ENCODE measurements at regions not wholly inside any gene's neighbourhood (a gene's known extent, or its start where the extent isn't known, plus 50 kb on each side); places are given as distances from the start of the nearest gene placed in this dataset.

- 64% methylated on average over 1 of the region's 2 CpGs for WGBS (ENCODE audit: insufficient coverage)
- H3K9me3 ChIP-seq (ENCODE audit: control insufficient read depth, insufficient read depth, low read length), result no peaks in the 10 kb centered on the region
Observed at GRCh38 chr10:11395161-11395560, 216.3 kb downstream of the USP6NL start.

GRCh38 chr10:11393858-11394257 lies 217.6 kb downstream of the USP6NL start:
- DNase-seq (ENCODE audit: low read depth in 4 of 6, low spot score in 6 of 6), result no peak

More at GRCh38 chr10:11395161-11395560, 216.3 kb downstream of the USP6NL start:
- H3K4me3 ChIP-seq (ENCODE audit: low read depth, low read length), result no peak overlapping the region
- H3K27me3 ChIP-seq (ENCODE audit: control insufficient read depth, insufficient read depth, low read length), result no peaks in the 10 kb centered on the region
- peak in 1 of 6 donors; percentile 17 for DNase-seq (ENCODE audit: low read depth in 4 of 6, low spot score in 6 of 6)
- peaks cover 22% of the 10 kb centered on the region for H3K4me1 ChIP-seq (ENCODE audit: control insufficient read depth, insufficient read depth, low read length)
- H3K36me3 ChIP-seq (ENCODE audit: control insufficient read depth, insufficient read depth, low read length), result no peaks in the 10 kb centered on the region
- H3K27ac ChIP-seq (ENCODE audit: low read depth, low read length), result no peak overlapping the region

GRCh38 chr10:11392776-11393175 lies 218.7 kb downstream of the USP6NL start:
- H3K9me3 ChIP-seq (ENCODE audit: control insufficient read depth, insufficient read depth, low read length), result no peaks in the 10 kb centered on the region
- H3K4me3 ChIP-seq (ENCODE audit: low read depth, low read length), result no peak overlapping the region
- H3K27me3 ChIP-seq (ENCODE audit: control insufficient read depth, insufficient read depth, low read length), result no peaks in the 10 kb centered on the region
- H3K4me1 ChIP-seq (ENCODE audit: control insufficient read depth, insufficient read depth, low read length), result peaks cover 21% of the 10 kb centered on the region
- no peak for DNase-seq (ENCODE audit: low read depth in 4 of 6, low spot score in 6 of 6)
- H3K27ac ChIP-seq (ENCODE audit: low read depth, low read length), result no peak overlapping the region
- H3K36me3 ChIP-seq (ENCODE audit: control insufficient read depth, insufficient read depth, low read length), result no peaks in the 10 kb centered on the region
- WGBS (ENCODE audit: insufficient coverage), result 98% methylated on average over 10 of the region's 10 CpGs

More at GRCh38 chr10:11393858-11394257, 217.6 kb downstream of the USP6NL start:
- 65% methylated on average over 8 of the region's 9 CpGs for WGBS (ENCODE audit: insufficient coverage)
- Histone ChIP-seq H3K4me3 (ENCODE audit: low read depth, low read length) (no peak overlapping the region), H3K27ac (ENCODE audit: low read depth, low read length) (no peak overlapping the region), H3K36me3 (ENCODE audit: control insufficient read depth, insufficient read depth, low read length) (no peaks in the 10 kb centered on the region), H3K27me3 (ENCODE audit: control insufficient read depth, insufficient read depth, low read length) (no peaks in the 10 kb centered on the region), H3K4me1 (ENCODE audit: control insufficient read depth, insufficient read depth, low read length) (peaks cover 22% of the 10 kb centered on the region), H3K9me3 (ENCODE audit: control insufficient read depth, insufficient read depth, low read length) (no peaks in the 10 kb centered on the region)

GRCh38 chr10:11388996-11389395 lies 222.5 kb downstream of the USP6NL start:
- peaks cover 8% of the 10 kb centered on the region for H3K4me1 ChIP-seq (ENCODE audit: control insufficient read depth, insufficient read depth, low read length)
- H3K9me3 ChIP-seq (ENCODE audit: control insufficient read depth, insufficient read depth, low read length), result no peaks in the 10 kb centered on the region
- H3K27ac ChIP-seq (ENCODE audit: low read depth, low read length), result no peak overlapping the region
- 93% methylated on average over 3 of the region's 9 CpGs for whole genome bisulfite sequencing (ENCODE audit: insufficient coverage)
- no peaks in the 10 kb centered on the region for H3K36me3 ChIP-seq (ENCODE audit: control insufficient read depth, insufficient read depth, low read length)
- H3K27me3 ChIP-seq (ENCODE audit: control insufficient read depth, insufficient read depth, low read length), result no peaks in the 10 kb centered on the region
- DNase-seq (ENCODE audit: low read depth in 4 of 6, low spot score in 6 of 6), result no peak
- no peak overlapping the region for H3K4me3 ChIP-seq (ENCODE audit: low read depth, low read length)

GRCh38 chr10:11387551-11388222 lies 223.8 kb downstream of the USP6NL start:
- Histone ChIP-seq H3K36me3 (ENCODE audit: control insufficient read depth, insufficient read depth, low read length) (no peaks in the 10 kb centered on the region), H3K27ac (ENCODE audit: low read depth, low read length) (no peak overlapping the region), H3K4me3 (ENCODE audit: low read depth, low read length) (no peak overlapping the region), H3K4me1 (ENCODE audit: control insufficient read depth, insufficient read depth, low read length) (peaks cover 8% of the 10 kb centered on the region), H3K27me3 (ENCODE audit: control insufficient read depth, insufficient read depth, low read length) (no peaks in the 10 kb centered on the region), H3K9me3 (ENCODE audit: control insufficient read depth, insufficient read depth, low read length) (no peaks in the 10 kb centered on the region)
- peak in 2 of 6 donors; percentile 46 to 90 for DNase-seq (ENCODE audit: low read depth in 4 of 6, low spot score in 6 of 6)
- 42% methylated on average over 6 of the region's 10 CpGs for WGBS (ENCODE audit: insufficient coverage)

GRCh38 chr10:11387044-11387443 lies 224.4 kb downstream of the USP6NL start:
- H3K36me3 ChIP-seq (ENCODE audit: control insufficient read depth, insufficient read depth, low read length), result no peaks in the 10 kb centered on the region
- no peaks in the 10 kb centered on the region for H3K27me3 ChIP-seq (ENCODE audit: control insufficient read depth, insufficient read depth, low read length)
- peak in 1 of 6 donors; percentile 19 for DNase-seq (ENCODE audit: low read depth in 4 of 6, low spot score in 6 of 6)
- no peaks in the 10 kb centered on the region for H3K9me3 ChIP-seq (ENCODE audit: control insufficient read depth, insufficient read depth, low read length)
- no peak overlapping the region for H3K27ac ChIP-seq (ENCODE audit: low read depth, low read length)
- H3K4me1 ChIP-seq (ENCODE audit: control insufficient read depth, insufficient read depth, low read length), result peaks cover 8% of the 10 kb centered on the region
- WGBS (ENCODE audit: insufficient coverage), result 54% methylated on average over 6 of the region's 9 CpGs
- no peak overlapping the region for H3K4me3 ChIP-seq (ENCODE audit: low read depth, low read length)
